Panc1 (cell line): ENCODE measurements at regions not wholly inside any gene's neighbourhood (a gene's known extent, or its start where the extent isn't known, plus 50 kb on each side); places are given as distances from the start of the nearest gene placed in this dataset.

Experiments used
- ATAC-seq: fragments of 200-7000 bp; cut with Tn5 transposase; 2 replicates; pipeline ENCODE4 v1.9.1; 2020; ENCODE audit warnings: mild to moderate bottlenecking, moderate library complexity
- BruUV-seq: library from RNA; stranded (reverse); fragments of 400-500 nt; replicated peaks from 2 replicates; lab custom pipeline; 2021; lab: Mats Ljungman, UMichigan
- CTCF ChIA-PET: fragments of 300-600 bp; sonication (Branson Sonifier 250); formaldehyde crosslinking; loops from one replicate; lab custom pipeline; 2022; ENCODE audit warnings: antibody characterized with exemption; lab: Charles Lee
- POLR2A ChIA-PET: fragments of 300-600 bp; sonication (Branson Sonifier 250); formaldehyde crosslinking; loops from one replicate; lab custom pipeline; 2022; ENCODE audit warnings: antibody characterized with exemption; lab: Charles Lee
- DNase-seq: peaks from one replicate; pipeline ENCODE4 v3.0.0-alpha.2; 2010; ENCODE audit warnings: low read depth, low spot score
- H3K27ac ChIP-seq: 2 replicates; pipeline ENCODE4 v1.5.1; 2011; ENCODE audit warnings: mild to moderate bottlenecking, low read length, inconsistent platforms
- H3K27me3 ChIP-seq: fragments of 200-500 bp; sonication (Bioruptor generic); 2 replicates; pipeline ENCODE4 v1.6.0; 2014; ENCODE audit warnings: low read length, inconsistent platforms; ENCODE audit not compliant: control insufficient read depth, insufficient read depth
- H3K36me3 ChIP-seq: fragments of 200-500 bp; sonication (Bioruptor generic); 2 replicates; pipeline ENCODE4 v1.5.1; 2014; ENCODE audit warnings: inconsistent platforms, mild to moderate bottlenecking, low read length, moderate library complexity; ENCODE audit not compliant: control insufficient read depth, insufficient read depth
- H3K4me1 ChIP-seq: 2 replicates; pipeline ENCODE4 v1.5.1; 2011; ENCODE audit warnings: inconsistent platforms, mild to moderate bottlenecking, low read length, moderate library complexity; ENCODE audit not compliant: control insufficient read depth, insufficient read depth
- H3K4me3 ChIP-seq, 2 experiments: 2 replicates each; pipeline ENCODE4 v1.5.1; 2011 to 2012; ENCODE audit warnings: low read depth in 2 of 2, low read length in 2 of 2, mild to moderate bottlenecking in 2 of 2, inconsistent platforms in 1 of 2, moderate library complexity in 1 of 2
- H3K9me3 ChIP-seq: fragments of 200-500 bp; sonication (Bioruptor generic); 2 replicates; pipeline ENCODE4 v1.5.1; 2014; ENCODE audit warnings: low read depth, mild to moderate bottlenecking, inconsistent platforms, low read length, moderate library complexity; ENCODE audit not compliant: control insufficient read depth, insufficient read depth
- CTCF ChIP-seq: fragments of 450-650 bp; IDR thresholded peaks from 2 replicates; pipeline ENCODE4 v1.5.1; 2017; ENCODE audit warnings: mild to moderate bottlenecking
- POLR2AphosphoS5 ChIP-seq: IDR thresholded peaks from 2 replicates; pipeline ENCODE4 v1.6.1; 2012; ENCODE audit warnings: mild to moderate bottlenecking, low read depth, low read length, moderate library complexity
- SIN3A ChIP-seq: IDR thresholded peaks from 2 replicates; pipeline ENCODE4 v1.6.1; 2012; ENCODE audit warnings: low read depth, mild to moderate bottlenecking, low read length, moderate library complexity, borderline replicate concordance; ENCODE audit not compliant: insufficient read depth
- TCF7L2 ChIP-seq: IDR thresholded peaks from 2 replicates; pipeline ENCODE4 v1.6.1; 2011; ENCODE audit warnings: mild to moderate bottlenecking, low read depth, low read length, inconsistent platforms
- in situ Hi-C: cut with HindIII; loops from 2 replicates; pipeline ENCODE4 v1.10.0; 2016; ENCODE audit warnings: low sequenced_read_pairs, low pct_unique_long_range_greater_than_20kb
- intact Hi-C: fragments of 100-400 bp; cut with micrococcal nuclease; formaldehyde crosslinking; loops from one replicate; pipeline ENCODE4 v1.10.0; 2022; ENCODE audit not compliant: unreplicated experiment
- TF ChIP-seq, protein P1 (sequence below), 2 experiments: IDR thresholded peaks; 2 replicates each; pipeline ENCODE4 v1.6.1; 2011 to 2012; ENCODE audit warnings: low read depth in 2 of 2, control low read depth in 1 of 2, low read length in 1 of 2, mild to moderate bottlenecking in 1 of 2, moderate library complexity in 1 of 2; ENCODE audit not compliant: insufficient read depth in 1 of 2

- BruUV-seq: no TSS peak
- TF ChIP-seq CTCF (no peak), POLR2AphosphoS5 (no peak), TCF7L2 (no peak), SIN3A (no peak)
- TF ChIP-seq, protein P1, sequence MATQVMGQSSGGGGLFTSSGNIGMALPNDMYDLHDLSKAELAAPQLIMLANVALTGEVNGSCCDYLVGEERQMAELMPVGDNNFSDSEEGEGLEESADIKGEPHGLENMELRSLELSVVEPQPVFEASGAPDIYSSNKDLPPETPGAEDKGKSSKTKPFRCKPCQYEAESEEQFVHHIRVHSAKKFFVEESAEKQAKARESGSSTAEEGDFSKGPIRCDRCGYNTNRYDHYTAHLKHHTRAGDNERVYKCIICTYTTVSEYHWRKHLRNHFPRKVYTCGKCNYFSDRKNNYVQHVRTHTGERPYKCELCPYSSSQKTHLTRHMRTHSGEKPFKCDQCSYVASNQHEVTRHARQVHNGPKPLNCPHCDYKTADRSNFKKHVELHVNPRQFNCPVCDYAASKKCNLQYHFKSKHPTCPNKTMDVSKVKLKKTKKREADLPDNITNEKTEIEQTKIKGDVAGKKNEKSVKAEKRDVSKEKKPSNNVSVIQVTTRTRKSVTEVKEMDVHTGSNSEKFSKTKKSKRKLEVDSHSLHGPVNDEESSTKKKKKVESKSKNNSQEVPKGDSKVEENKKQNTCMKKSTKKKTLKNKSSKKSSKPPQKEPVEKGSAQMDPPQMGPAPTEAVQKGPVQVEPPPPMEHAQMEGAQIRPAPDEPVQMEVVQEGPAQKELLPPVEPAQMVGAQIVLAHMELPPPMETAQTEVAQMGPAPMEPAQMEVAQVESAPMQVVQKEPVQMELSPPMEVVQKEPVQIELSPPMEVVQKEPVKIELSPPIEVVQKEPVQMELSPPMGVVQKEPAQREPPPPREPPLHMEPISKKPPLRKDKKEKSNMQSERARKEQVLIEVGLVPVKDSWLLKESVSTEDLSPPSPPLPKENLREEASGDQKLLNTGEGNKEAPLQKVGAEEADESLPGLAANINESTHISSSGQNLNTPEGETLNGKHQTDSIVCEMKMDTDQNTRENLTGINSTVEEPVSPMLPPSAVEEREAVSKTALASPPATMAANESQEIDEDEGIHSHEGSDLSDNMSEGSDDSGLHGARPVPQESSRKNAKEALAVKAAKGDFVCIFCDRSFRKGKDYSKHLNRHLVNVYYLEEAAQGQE (IDR thresholded peaks at IDR 0.05; ENCODE audit: insufficient read depth in 1 of 2, low read depth in 2 of 2, low read length in 1 of 2): no peak
- no peaks in the 10 kb centered on the region for H3K36me3 ChIP-seq
- H3K27ac ChIP-seq: no peak overlapping the region
- DNase-seq (no peak), ATAC-seq (no peak)
- no peaks in the 10 kb centered on the region for H3K27me3 ChIP-seq
- in situ Hi-C loops (no loop called here), intact Hi-C loops (no loop called here)
- no peaks in the 10 kb centered on the region for H3K9me3 ChIP-seq
- ChIA-PET POLR2A (no interaction called here), CTCF (interaction anchor here (0.6 kb wide), 2 partner anchors 203 to 1978 kb away, joined by 4 to 7 read pairs; no protein-coding TSS in a partner anchor)
- H3K4me1 ChIP-seq: no peaks in the 10 kb centered on the region
- H3K4me3 ChIP-seq: no peak overlapping the region
Observed at GRCh38 chr4:156169861-156170260, 216.2 kb upstream of the CTSO start.

DNA sequence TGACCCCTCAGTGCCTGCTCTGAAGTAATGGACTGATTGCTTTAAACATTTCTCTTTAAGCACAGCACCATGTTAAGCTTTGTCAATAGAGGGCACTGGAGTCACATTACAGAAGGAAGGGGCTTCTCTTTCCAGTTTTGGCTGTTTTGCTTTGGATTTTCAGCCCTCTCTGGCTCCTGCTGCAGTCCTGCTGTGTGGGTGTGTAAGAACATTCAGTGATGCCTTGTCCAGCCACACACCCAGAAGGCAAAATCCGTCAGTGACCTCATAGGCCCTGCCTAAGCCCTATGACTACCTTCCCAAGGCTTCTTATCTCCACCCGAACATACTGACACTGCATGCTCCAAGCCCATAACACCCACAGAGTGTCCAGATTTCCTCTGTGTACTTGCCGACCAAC, 215.3 kb upstream of the CTSO start:
- intact Hi-C loops: no loop called here
- BruUV-seq: no TSS peak
- Histone ChIP-seq H3K27me3 (no peaks in the 10 kb centered on the region), H3K36me3 (no peaks in the 10 kb centered on the region), H3K27ac (no peak overlapping the region), H3K4me1 (no peaks in the 10 kb centered on the region), H3K4me3 (no peak overlapping the region), H3K9me3 (no peaks in the 10 kb centered on the region)
- ATAC-seq (no peak), DNase-seq (peak; percentile 20)
- ChIA-PET POLR2A (no interaction called here), CTCF (no interaction called here)
- TF ChIP-seq CTCF (peak; percentile 48), TCF7L2 (no peak)
- in situ Hi-C loops: no loop called here

DNA sequence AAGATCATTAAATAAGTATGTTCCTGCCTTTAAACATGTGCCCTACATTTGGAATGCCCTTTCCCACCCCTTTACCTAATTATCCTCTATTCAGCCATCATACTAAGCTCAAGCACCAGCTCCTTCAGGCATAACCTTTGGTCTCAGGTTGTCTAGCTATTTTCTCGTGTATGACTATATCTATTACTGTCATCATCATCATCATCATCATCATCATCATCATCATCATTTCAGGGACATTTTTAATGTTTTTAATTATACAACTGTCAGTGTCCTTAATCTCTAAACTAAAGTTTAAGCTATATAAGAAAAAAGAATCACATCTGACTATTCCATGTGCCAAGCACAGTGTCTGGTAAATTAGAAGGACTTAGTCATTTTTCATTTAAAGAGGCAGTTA, 214.6 kb upstream of the CTSO start:
- no peak for DNase-seq
- Histone ChIP-seq H3K9me3 (no peaks in the 10 kb centered on the region), H3K27ac (no peak overlapping the region), H3K4me1 (no peaks in the 10 kb centered on the region), H3K36me3 (no peaks in the 10 kb centered on the region), H3K27me3 (no peaks in the 10 kb centered on the region), H3K4me3 (no peak overlapping the region)
- no TSS peak for BruUV-seq
- intact Hi-C loops (no loop called here), in situ Hi-C loops (no loop called here)
- CTCF ChIA-PET: interaction anchor here (0.5 kb wide), 1 partner anchor 326 kb away, joined by 8 read pairs; no protein-coding TSS in a partner anchor
- no peak for ATAC-seq
- POLR2A ChIA-PET: no interaction called here
- TF ChIP-seq CTCF: no peak
- no peak for TF ChIP-seq SIN3A
- no peak for TF ChIP-seq TCF7L2
- no peak for TF ChIP-seq POLR2AphosphoS5
- TF ChIP-seq, protein P1 (IDR thresholded peaks at IDR 0.05; ENCODE audit: insufficient read depth in 1 of 2, low read depth in 2 of 2, low read length in 1 of 2): no peak
